ENCODE measurements at regions not wholly inside any gene's neighbourhood (a gene's known extent, or its start where the extent isn't known, plus 50 kb on each side); places are given as distances from the start of the nearest gene placed in this dataset.

GRCh38 chr6:105817961-105818360 lies 268.2 kb upstream of the PRDM1 start:
- no peak overlapping the region for H2BK120ac ChIP-seq (ENCODE audit: low read depth, low read length)
- WGBS: 96% methylated on average over 5 of the region's 6 CpGs
- H4K8ac ChIP-seq (ENCODE audit: low read length): no peak overlapping the region
- H2BK12ac ChIP-seq (ENCODE audit: low read length in 2 of 2): peak overlapping the region in 1 of 2 experiments; percentile 31
- H2AFZ ChIP-seq (ENCODE audit: low read depth, low read length): no peak overlapping the region
- H4K91ac ChIP-seq (ENCODE audit: low read length): no peak overlapping the region
- no peak overlapping the region for H2BK15ac ChIP-seq (ENCODE audit: low read depth, poor library complexity, severe bottlenecking)
- H3K4me2 ChIP-seq (ENCODE audit: low read length, poor library complexity, severe bottlenecking): no peak overlapping the region
- no peak overlapping the region for H3K4ac ChIP-seq (ENCODE audit: low read depth in 1 of 2, low read length in 2 of 2)
- H3K9ac ChIP-seq (ENCODE audit: low read length): no peak overlapping the region
- H3K27me3 ChIP-seq (ENCODE audit: control insufficient read depth in 1 of 2, insufficient read depth in 1 of 2, low read length in 2 of 2): no peaks in the 10 kb centered on the region
- no peak overlapping the region for H3K23ac ChIP-seq (ENCODE audit: low read length in 2 of 2)
- H2AK5ac ChIP-seq (ENCODE audit: low read length, severe bottlenecking): no peak overlapping the region
- DNase-seq: no peak
- no peak overlapping the region for H3K4me3 ChIP-seq (ENCODE audit: insufficient read depth in 1 of 2, low read depth in 1 of 2, low read length in 2 of 2)
- H3K27ac ChIP-seq (ENCODE audit: low read length, poor library complexity, severe bottlenecking): no peak overlapping the region
- H3K4me1 ChIP-seq (ENCODE audit: control insufficient read depth, insufficient read depth, low read depth, low read length): no peaks in the 10 kb centered on the region
- H3K79me1 ChIP-seq (replicated peaks; ENCODE audit: low read length, poor library complexity, severe bottlenecking): no peaks in the 10 kb centered on the region
- H3K9me3 ChIP-seq (ENCODE audit: control insufficient read depth, low read length): peaks cover 10% of the 10 kb centered on the region
- no peak overlapping the region for H2BK5ac ChIP-seq (ENCODE audit: low read depth, low read length, poor library complexity, severe bottlenecking)
- H3K36me3 ChIP-seq (ENCODE audit: control insufficient read depth in 1 of 2, insufficient read depth in 2 of 2, low read depth in 1 of 2, low read length in 2 of 2): no peaks in the 10 kb centered on the region
- no peak overlapping the region for H3K18ac ChIP-seq (ENCODE audit: low read depth in 1 of 2, low read length in 2 of 2)
- no peak overlapping the region for H3K14ac ChIP-seq (ENCODE audit: low read length in 2 of 2)

GRCh38 chr6:105817370-105817769 lies 268.8 kb upstream of the PRDM1 start:
- Histone ChIP-seq H3K9me3 (ENCODE audit: control insufficient read depth, low read length) (peaks cover 8% of the 10 kb centered on the region), H2BK120ac (ENCODE audit: low read depth, low read length) (no peak overlapping the region), H2BK5ac (ENCODE audit: low read depth, low read length, poor library complexity, severe bottlenecking) (no peak overlapping the region), H2BK15ac (ENCODE audit: low read depth, poor library complexity, severe bottlenecking) (no peak overlapping the region), H3K18ac (ENCODE audit: low read depth in 1 of 2, low read length in 2 of 2) (no peak overlapping the region), H3K36me3 (ENCODE audit: control insufficient read depth in 1 of 2, insufficient read depth in 2 of 2, low read depth in 1 of 2, low read length in 2 of 2) (no peaks in the 10 kb centered on the region), H3K4ac (ENCODE audit: low read depth in 1 of 2, low read length in 2 of 2) (no peak overlapping the region), H3K27me3 (ENCODE audit: control insufficient read depth in 1 of 2, insufficient read depth in 1 of 2, low read length in 2 of 2) (no peaks in the 10 kb centered on the region), H3K79me1 (replicated peaks; ENCODE audit: low read length, poor library complexity, severe bottlenecking) (no peaks in the 10 kb centered on the region), H4K91ac (ENCODE audit: low read length) (no peak overlapping the region), H3K4me1 (ENCODE audit: control insufficient read depth, insufficient read depth, low read depth, low read length) (no peaks in the 10 kb centered on the region), H3K9ac (ENCODE audit: low read length) (no peak overlapping the region), H3K27ac (ENCODE audit: low read length, poor library complexity, severe bottlenecking) (no peak overlapping the region), H2BK12ac (ENCODE audit: low read length in 2 of 2) (no peak overlapping the region), H3K4me3 (ENCODE audit: insufficient read depth in 1 of 2, low read depth in 1 of 2, low read length in 2 of 2) (peak overlapping the region in 1 of 2 experiments; percentile 33), H2AK5ac (ENCODE audit: low read length, severe bottlenecking) (no peak overlapping the region), H2AFZ (ENCODE audit: low read depth, low read length) (no peak overlapping the region), H4K8ac (ENCODE audit: low read length) (no peak overlapping the region), H3K4me2 (ENCODE audit: low read length, poor library complexity, severe bottlenecking) (no peak overlapping the region), H3K23ac (ENCODE audit: low read length in 2 of 2) (no peak overlapping the region), H3K14ac (ENCODE audit: low read length in 2 of 2) (no peak overlapping the region)
- 98% methylated on average over 7 of the region's 8 CpGs for WGBS
- no peak for DNase-seq

DNA sequence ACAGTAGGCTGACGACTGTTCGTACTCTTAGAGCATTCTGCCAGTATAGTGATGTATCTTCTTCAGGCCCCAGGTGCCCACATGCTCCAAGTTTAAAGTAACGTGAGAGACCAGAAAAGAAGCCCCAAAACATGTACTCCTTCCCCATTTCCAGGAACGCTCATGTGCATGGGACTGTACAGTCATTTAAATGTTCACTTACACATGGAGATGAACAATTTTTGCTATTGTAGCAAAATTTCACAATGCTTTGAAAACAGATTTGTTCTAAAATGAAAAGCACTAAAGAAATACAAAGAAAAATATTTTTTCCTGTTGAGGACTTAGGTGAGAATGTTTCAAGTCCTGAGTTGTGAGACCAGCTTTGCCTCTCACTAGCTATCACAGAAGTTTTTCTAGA lies 269.3 kb upstream of the PRDM1 start:
- Histone ChIP-seq H2BK120ac (ENCODE audit: low read depth, low read length) (no peak overlapping the region), H3K14ac (ENCODE audit: low read length in 2 of 2) (no peak overlapping the region), H3K4me3 (ENCODE audit: insufficient read depth in 1 of 2, low read depth in 1 of 2, low read length in 2 of 2) (no peak overlapping the region), H2AK5ac (ENCODE audit: low read length, severe bottlenecking) (no peak overlapping the region), H3K23ac (ENCODE audit: low read length in 2 of 2) (no peak overlapping the region), H3K36me3 (ENCODE audit: control insufficient read depth in 1 of 2, insufficient read depth in 2 of 2, low read depth in 1 of 2, low read length in 2 of 2) (no peaks in the 10 kb centered on the region), H3K4me2 (ENCODE audit: low read length, poor library complexity, severe bottlenecking) (no peak overlapping the region), H4K91ac (ENCODE audit: low read length) (no peak overlapping the region), H3K4ac (ENCODE audit: low read depth in 1 of 2, low read length in 2 of 2) (no peak overlapping the region), H2BK5ac (ENCODE audit: low read depth, low read length, poor library complexity, severe bottlenecking) (no peak overlapping the region), H4K8ac (ENCODE audit: low read length) (no peak overlapping the region), H3K18ac (ENCODE audit: low read depth in 1 of 2, low read length in 2 of 2) (no peak overlapping the region), H3K4me1 (ENCODE audit: control insufficient read depth, insufficient read depth, low read depth, low read length) (no peaks in the 10 kb centered on the region), H3K27me3 (ENCODE audit: control insufficient read depth in 1 of 2, insufficient read depth in 1 of 2, low read length in 2 of 2) (no peaks in the 10 kb centered on the region), H2BK15ac (ENCODE audit: low read depth, poor library complexity, severe bottlenecking) (no peak overlapping the region), H3K79me1 (replicated peaks; ENCODE audit: low read length, poor library complexity, severe bottlenecking) (no peaks in the 10 kb centered on the region), H2AFZ (ENCODE audit: low read depth, low read length) (no peak overlapping the region), H3K9ac (ENCODE audit: low read length) (no peak overlapping the region), H3K27ac (ENCODE audit: low read length, poor library complexity, severe bottlenecking) (no peak overlapping the region), H3K9me3 (ENCODE audit: control insufficient read depth, low read length) (peaks cover 3% of the 10 kb centered on the region), H2BK12ac (ENCODE audit: low read length in 2 of 2) (no peak overlapping the region)
- 79% methylated on average over 2 of the region's 4 CpGs for WGBS
- DNase-seq: no peak

DNA sequence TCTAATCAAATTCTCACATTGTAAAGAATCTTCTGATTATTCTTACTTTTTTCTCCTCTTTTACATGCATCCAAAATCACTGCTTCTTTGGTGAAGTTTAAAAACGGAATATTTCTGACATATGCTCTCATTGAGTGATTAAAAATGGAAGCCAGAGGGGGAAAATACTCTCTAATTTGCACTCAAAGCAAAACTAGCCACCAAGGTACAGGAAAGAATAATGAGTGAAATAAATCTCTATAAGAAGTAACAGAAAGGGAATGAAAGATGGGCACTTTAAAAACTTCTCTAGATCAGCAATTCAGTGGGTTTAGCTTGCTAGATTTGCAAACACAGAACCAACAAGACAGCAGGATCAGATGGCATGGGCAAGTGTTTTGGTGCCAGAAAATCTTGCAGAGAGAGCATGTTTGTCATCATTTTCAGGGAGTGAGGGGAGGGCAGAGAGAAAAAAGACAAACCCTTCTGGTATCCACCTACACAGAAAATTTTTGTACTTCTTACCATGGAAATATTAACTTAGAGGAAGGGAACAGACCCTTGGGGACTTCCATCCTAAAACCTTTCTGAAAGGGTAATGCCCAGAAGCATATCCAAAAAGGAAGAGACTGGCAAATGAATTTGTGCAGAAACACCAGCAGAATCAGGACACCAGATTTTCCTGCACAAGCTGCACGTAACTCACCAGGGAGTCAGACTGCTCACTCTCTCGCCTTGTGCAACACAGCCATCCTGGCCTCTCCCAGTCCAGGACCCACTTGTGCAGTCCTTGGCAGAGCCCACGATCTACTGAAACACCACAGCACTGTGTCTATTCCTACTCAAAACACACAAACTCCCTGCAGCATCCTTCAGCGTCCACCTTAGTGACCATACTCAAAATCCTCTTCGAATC lies 270.2 kb upstream of the PRDM1 start:
- peak overlapping the region in 1 of 2 experiments; percentile 53 for H3K14ac ChIP-seq (ENCODE audit: low read length in 2 of 2)
- H2BK15ac ChIP-seq (ENCODE audit: low read depth, poor library complexity, severe bottlenecking): no peak overlapping the region
- H2BK12ac ChIP-seq (ENCODE audit: low read length in 2 of 2): no peak overlapping the region
- no peak overlapping the region for H3K27ac ChIP-seq (ENCODE audit: low read length, poor library complexity, severe bottlenecking)
- no peaks in the 10 kb centered on the region for H3K79me1 ChIP-seq (replicated peaks; ENCODE audit: low read length, poor library complexity, severe bottlenecking)
- H4K8ac ChIP-seq (ENCODE audit: low read length): no peak overlapping the region
- H3K4ac ChIP-seq (ENCODE audit: low read depth in 1 of 2, low read length in 2 of 2): no peak overlapping the region
- H3K9ac ChIP-seq (ENCODE audit: low read length): no peak overlapping the region
- H3K9me3 ChIP-seq (ENCODE audit: control insufficient read depth, low read length): no peaks in the 10 kb centered on the region
- H2BK120ac ChIP-seq (ENCODE audit: low read depth, low read length): no peak overlapping the region
- DNase-seq: no peak
- H2AFZ ChIP-seq (ENCODE audit: low read depth, low read length): peak overlapping the region; percentile 36
- no peak overlapping the region for H3K4me3 ChIP-seq (ENCODE audit: insufficient read depth in 1 of 2, low read depth in 1 of 2, low read length in 2 of 2)
- H3K27me3 ChIP-seq (ENCODE audit: control insufficient read depth in 1 of 2, insufficient read depth in 1 of 2, low read length in 2 of 2): no peaks in the 10 kb centered on the region
- no peak overlapping the region for H4K91ac ChIP-seq (ENCODE audit: low read length)
- H3K36me3 ChIP-seq (ENCODE audit: control insufficient read depth in 1 of 2, insufficient read depth in 2 of 2, low read depth in 1 of 2, low read length in 2 of 2): no peaks in the 10 kb centered on the region
- H3K23ac ChIP-seq (ENCODE audit: low read length in 2 of 2): no peak overlapping the region
- H3K4me1 ChIP-seq (ENCODE audit: control insufficient read depth, insufficient read depth, low read depth, low read length): no peaks in the 10 kb centered on the region
- WGBS: 94% methylated on average over 5 of the region's 6 CpGs
- no peak overlapping the region for H2BK5ac ChIP-seq (ENCODE audit: low read depth, low read length, poor library complexity, severe bottlenecking)
- H3K4me2 ChIP-seq (ENCODE audit: low read length, poor library complexity, severe bottlenecking): no peak overlapping the region
- H2AK5ac ChIP-seq (ENCODE audit: low read length, severe bottlenecking): no peak overlapping the region
- no peak overlapping the region for H3K18ac ChIP-seq (ENCODE audit: low read depth in 1 of 2, low read length in 2 of 2)

Data from mesenchymal stem cell (in vitro differentiated cells and primary cell).